Mesenchymal stem cell (in vitro differentiated cells and primary cell): ENCODE measurements at regions not wholly inside any gene's neighbourhood (a gene's known extent, or its start where the extent isn't known, plus 50 kb on each side); places are given as distances from the start of the nearest gene placed in this dataset.

Source experiments
- DNase-seq: peaks from one replicate; pipeline ENCODE4 v3.0.0-alpha.2; 2013
- H2AFZ ChIP-seq: one replicate; pipeline ENCODE4 v1.6.1; 2013; ENCODE audit warnings: low read depth, mild to moderate bottlenecking, control low read depth, inconsistent platforms, low read length, moderate library complexity
- H2AK5ac ChIP-seq: 2 replicates; pipeline ENCODE4 v1.6.1; 2013; ENCODE audit warnings: low read length, moderate library complexity, mild to moderate bottlenecking, inconsistent platforms; ENCODE audit not compliant: severe bottlenecking
- H2BK120ac ChIP-seq: one replicate; pipeline ENCODE4 v1.6.1; 2013; ENCODE audit warnings: low read depth, mild to moderate bottlenecking, inconsistent platforms, low read length, moderate library complexity
- H2BK12ac ChIP-seq, 2 experiments: one replicate each; pipeline ENCODE4 v1.6.1; 2013; ENCODE audit warnings: inconsistent platforms in 2 of 2, low read length in 2 of 2, mild to moderate bottlenecking in 2 of 2, moderate library complexity in 2 of 2, control low read depth in 1 of 2
- H2BK15ac ChIP-seq: one replicate; pipeline ENCODE4 v1.6.1; 2013; ENCODE audit warnings: mild to moderate bottlenecking, low read depth, inconsistent platforms; ENCODE audit not compliant: poor library complexity, severe bottlenecking
- H2BK5ac ChIP-seq: 2 replicates; pipeline ENCODE4 v1.6.1; 2013; ENCODE audit warnings: low read depth, mild to moderate bottlenecking, low read length, control low read depth, inconsistent platforms; ENCODE audit not compliant: poor library complexity, severe bottlenecking
- H3K14ac ChIP-seq, 2 experiments: one replicate each; pipeline ENCODE4 v1.6.1; 2013; ENCODE audit warnings: inconsistent platforms in 2 of 2, low read length in 2 of 2, control low read depth in 1 of 2, mild to moderate bottlenecking in 1 of 2, moderate library complexity in 1 of 2
- H3K18ac ChIP-seq, 2 experiments: one replicate each; pipeline ENCODE4 v1.6.1; 2013; ENCODE audit warnings: inconsistent platforms in 2 of 2, low read length in 2 of 2, control low read depth in 1 of 2, low read depth in 1 of 2, mild to moderate bottlenecking in 1 of 2
- H3K23ac ChIP-seq, 2 experiments: one replicate each; pipeline ENCODE4 v1.6.1; 2013; ENCODE audit warnings: inconsistent platforms in 2 of 2, low read length in 2 of 2, mild to moderate bottlenecking in 2 of 2, moderate library complexity in 2 of 2, control low read depth in 1 of 2
- H3K27ac ChIP-seq: 2 replicates; pipeline ENCODE4 v1.5.1; 2013; ENCODE audit warnings: mild to moderate bottlenecking, moderate library complexity, low read length, control low read depth, inconsistent platforms; ENCODE audit not compliant: poor library complexity, severe bottlenecking
- H3K27me3 ChIP-seq, 2 experiments: 2 replicates each; pipeline versions ENCODE4 v1.6.1 to v1.7.0; 2013; ENCODE audit warnings: low read length in 2 of 2, mild to moderate bottlenecking in 2 of 2, moderate library complexity in 2 of 2, control low read depth in 1 of 2, inconsistent platforms in 1 of 2; ENCODE audit not compliant: control insufficient read depth in 1 of 2, insufficient read depth in 1 of 2
- H3K36me3 ChIP-seq, 2 experiments: 2 replicates each; pipeline versions ENCODE4 v1.6.1 to v1.7.0; 2013; ENCODE audit warnings: low read length in 2 of 2, control low read depth in 1 of 2, inconsistent platforms in 1 of 2, low read depth in 1 of 2, mild to moderate bottlenecking in 1 of 2; ENCODE audit not compliant: insufficient read depth in 2 of 2, control insufficient read depth in 1 of 2
- H3K4ac ChIP-seq, 2 experiments: one replicate each; pipeline ENCODE4 v1.6.1; 2013; ENCODE audit warnings: inconsistent platforms in 2 of 2, low read length in 2 of 2, mild to moderate bottlenecking in 2 of 2, moderate library complexity in 2 of 2, control low read depth in 1 of 2, low read depth in 1 of 2
- H3K4me1 ChIP-seq: 2 replicates; pipeline ENCODE4 v1.6.1; 2013; ENCODE audit warnings: low read depth, low read length, control low read depth; ENCODE audit not compliant: control insufficient read depth, insufficient read depth
- H3K4me2 ChIP-seq: 2 replicates; pipeline ENCODE4 v1.6.1; 2013; ENCODE audit warnings: low read length, mild to moderate bottlenecking, inconsistent platforms; ENCODE audit not compliant: poor library complexity, severe bottlenecking
- H3K4me3 ChIP-seq, 2 experiments: 2 replicates each; pipeline versions ENCODE4 v1.5.1 to v1.7.0; 2013; ENCODE audit warnings: low read length in 2 of 2, mild to moderate bottlenecking in 2 of 2, control low read depth in 1 of 2, low read depth in 1 of 2; ENCODE audit not compliant: insufficient read depth in 1 of 2
- H3K79me1 ChIP-seq: replicated peaks from 2 replicates; pipeline ENCODE4 v1.6.1; 2013; ENCODE audit warnings: mild to moderate bottlenecking, control low read depth, low read length, inconsistent platforms; ENCODE audit not compliant: poor library complexity, severe bottlenecking
- H3K9ac ChIP-seq: 2 replicates; pipeline ENCODE4 v1.7.0; 2013; ENCODE audit warnings: mild to moderate bottlenecking, low read length, moderate library complexity
- H3K9me3 ChIP-seq: 2 replicates; pipeline ENCODE4 v1.7.0; 2013; ENCODE audit warnings: mild to moderate bottlenecking, low read length; ENCODE audit not compliant: control insufficient read depth
- H4K8ac ChIP-seq: one replicate; pipeline ENCODE4 v1.6.1; 2013; ENCODE audit warnings: inconsistent platforms, mild to moderate bottlenecking, low read length, moderate library complexity
- H4K91ac ChIP-seq: one replicate; pipeline ENCODE4 v1.6.1; 2013; ENCODE audit warnings: mild to moderate bottlenecking, low read length, inconsistent platforms
- WGBS: methylation state at CpG from one replicate; pipeline ENCODE4 v1.1.7; 2013; ENCODE audit warnings: mixed read lengths; 5-methylcytosine and 5-hydroxymethylcytosine counted together

DNA sequence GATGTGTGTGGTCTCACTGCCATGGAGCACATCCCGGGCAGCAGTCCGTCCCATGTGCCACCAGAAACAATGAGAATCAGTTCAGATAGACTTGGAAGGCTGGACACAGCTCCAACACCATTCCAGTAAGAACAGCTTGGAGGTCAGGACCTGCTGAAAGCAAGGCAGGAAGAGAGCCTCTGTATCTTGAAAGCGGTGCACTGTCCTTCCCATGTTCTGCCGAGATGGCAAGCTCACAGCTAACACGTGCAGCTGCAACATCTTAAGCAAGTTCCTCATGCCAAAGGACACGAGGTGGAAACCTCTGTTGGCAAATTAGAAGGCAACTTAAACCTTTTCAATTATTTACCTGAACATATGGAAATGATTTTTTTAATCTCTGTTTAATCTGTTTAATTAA, 175.4 kb downstream of the DLEU7 start:
- H3K36me3 ChIP-seq = no peaks in the 10 kb centered on the region
- no peak overlapping the region for H4K91ac ChIP-seq
- H3K9me3 ChIP-seq = peaks cover 11% of the 10 kb centered on the region
- H2BK15ac ChIP-seq = no peak overlapping the region
- H3K27ac ChIP-seq = no peak overlapping the region
- H3K79me1 ChIP-seq = no peaks in the 10 kb centered on the region
- no peaks in the 10 kb centered on the region for H3K4me1 ChIP-seq
- H3K4me3 ChIP-seq = no peak overlapping the region
- no peak overlapping the region for H3K23ac ChIP-seq
- H3K14ac ChIP-seq = no peak overlapping the region
- no peak overlapping the region for H2BK12ac ChIP-seq
- H3K18ac ChIP-seq = no peak overlapping the region
- H4K8ac ChIP-seq = no peak overlapping the region
- H2BK120ac ChIP-seq = no peak overlapping the region
- no peak overlapping the region for H2AK5ac ChIP-seq
- H2AFZ ChIP-seq = no peak overlapping the region
- peaks cover 0 to 10% of the 10 kb centered on the region in 2 experiments for H3K27me3 ChIP-seq
- 96% methylated on average over 5 of the region's 6 CpGs for WGBS
- H3K4me2 ChIP-seq = no peak overlapping the region
- no peak for DNase-seq
- H3K9ac ChIP-seq = no peak overlapping the region
- no peak overlapping the region for H2BK5ac ChIP-seq
- H3K4ac ChIP-seq = no peak overlapping the region

DNA sequence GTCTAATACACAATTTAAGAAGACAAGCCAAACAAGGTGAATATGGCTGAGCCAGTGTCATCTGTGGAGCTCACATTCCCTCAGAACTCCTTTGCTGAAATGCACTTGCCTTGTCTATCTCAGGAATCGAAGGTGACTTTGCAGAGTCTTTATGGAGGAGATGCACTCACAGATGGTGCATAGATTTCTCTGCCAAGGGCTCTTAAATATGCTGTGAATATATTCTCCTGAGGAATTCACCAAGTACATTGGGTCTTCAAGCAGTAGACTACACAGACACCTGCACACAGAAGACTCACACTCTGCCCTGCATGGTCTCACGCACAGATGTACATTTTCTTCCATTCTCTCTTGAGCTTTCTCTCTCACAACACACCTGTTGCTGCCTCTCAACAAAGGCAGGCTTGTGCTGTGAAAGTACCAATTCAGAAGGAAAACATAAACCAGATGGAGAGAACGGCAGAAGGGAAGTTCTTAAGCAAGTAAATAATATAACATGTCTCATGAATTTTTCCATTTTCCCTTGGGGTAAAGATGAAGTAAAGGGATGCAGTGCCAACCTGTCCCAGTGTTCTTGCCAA, 174.7 kb downstream of the DLEU7 start:
- no peak overlapping the region for H2BK12ac ChIP-seq
- H2BK15ac ChIP-seq = no peak overlapping the region
- H3K4me2 ChIP-seq = no peak overlapping the region
- H3K4me1 ChIP-seq = no peaks in the 10 kb centered on the region
- H3K14ac ChIP-seq = no peak overlapping the region
- H3K9ac ChIP-seq = no peak overlapping the region
- no peak overlapping the region for H3K4ac ChIP-seq
- H2BK120ac ChIP-seq = no peak overlapping the region
- no peak overlapping the region for H4K8ac ChIP-seq
- no peak overlapping the region for H3K18ac ChIP-seq
- H3K9me3 ChIP-seq = peaks cover 11% of the 10 kb centered on the region
- no peaks in the 10 kb centered on the region for H3K36me3 ChIP-seq
- H3K79me1 ChIP-seq = no peaks in the 10 kb centered on the region
- no peak overlapping the region for H3K4me3 ChIP-seq
- H4K91ac ChIP-seq = no peak overlapping the region
- H3K23ac ChIP-seq = no peak overlapping the region
- H2BK5ac ChIP-seq = no peak overlapping the region
- DNase-seq = no peak
- 100% methylated on average over 1 of the region's 3 CpGs for WGBS
- no peak overlapping the region for H2AK5ac ChIP-seq
- H3K27ac ChIP-seq = no peak overlapping the region
- peaks cover 0 to 10% of the 10 kb centered on the region in 2 experiments for H3K27me3 ChIP-seq
- no peak overlapping the region for H2AFZ ChIP-seq

GRCh38 chr13:50670272-50670671, 173.2 kb downstream of the DLEU7 start:
- Histone ChIP-seq H2BK12ac (no peak overlapping the region), H3K23ac (no peak overlapping the region), H3K36me3 (no peaks in the 10 kb centered on the region), H2AFZ (no peak overlapping the region), H3K4me2 (no peak overlapping the region), H3K4me1 (no peaks in the 10 kb centered on the region), H2BK5ac (no peak overlapping the region), H4K91ac (no peak overlapping the region), H3K9me3 (peaks cover 10% of the 10 kb centered on the region), H3K79me1 (no peaks in the 10 kb centered on the region), H2BK120ac (no peak overlapping the region), H3K9ac (no peak overlapping the region), H3K27ac (no peak overlapping the region), H3K4ac (no peak overlapping the region), H3K27me3 (peaks cover 0 to 10% of the 10 kb centered on the region in 2 experiments), H4K8ac (no peak overlapping the region), H2AK5ac (no peak overlapping the region), H3K14ac (no peak overlapping the region), H3K18ac (no peak overlapping the region), H3K4me3 (no peak overlapping the region), H2BK15ac (no peak overlapping the region)
- 90% methylated on average over 7 of the region's 8 CpGs for WGBS
- DNase-seq = no peak

GRCh38 chr13:50670847-50671496, 172.5 kb downstream of the DLEU7 start:
- H3K79me1 ChIP-seq = no peaks in the 10 kb centered on the region
- H2BK120ac ChIP-seq = no peak overlapping the region
- H2BK15ac ChIP-seq = no peak overlapping the region
- H2BK12ac ChIP-seq = no peak overlapping the region
- H3K9ac ChIP-seq = no peak overlapping the region
- H3K9me3 ChIP-seq = peaks cover 3% of the 10 kb centered on the region
- H2AFZ ChIP-seq = no peak overlapping the region
- no peak overlapping the region for H3K4me3 ChIP-seq
- DNase-seq = no peak
- H3K18ac ChIP-seq = no peak overlapping the region
- no peak overlapping the region for H4K91ac ChIP-seq
- no peak overlapping the region for H3K4ac ChIP-seq
- peaks cover 0 to 10% of the 10 kb centered on the region in 2 experiments for H3K27me3 ChIP-seq
- no peak overlapping the region for H3K23ac ChIP-seq
- H4K8ac ChIP-seq = no peak overlapping the region
- whole genome bisulfite sequencing = 83% methylated on average over 2 of the region's 4 CpGs
- no peak overlapping the region for H3K27ac ChIP-seq
- H3K14ac ChIP-seq = no peak overlapping the region
- no peak overlapping the region for H2BK5ac ChIP-seq
- no peak overlapping the region for H3K4me2 ChIP-seq
- H3K36me3 ChIP-seq = no peaks in the 10 kb centered on the region
- H2AK5ac ChIP-seq = no peak overlapping the region
- no peaks in the 10 kb centered on the region for H3K4me1 ChIP-seq
